Adrenal gland (tissue), 9 donors: ENCODE measurements at regions not wholly inside any gene's neighbourhood (a gene's known extent, or its start where the extent isn't known, plus 50 kb on each side); places are given as distances from the start of the nearest gene placed in this dataset.

Experiments
- DNase-seq, 7 donors: peaks; one replicate each; pipeline ENCODE4 v3.0.0-alpha.2; 2019 to 2020
- H3K27ac ChIP-seq, 5 donors: fragments of 200-600 bp; sonication (generic) in 4 of 5; 1 replicate in 3 of 5; 2 replicates in 2 of 5; pipeline versions ENCODE4 v1.5.1 to v1.8.0; 2016 to 2020; ENCODE audit warnings: mild to moderate bottlenecking in 1 of 5
- H3K27me3 ChIP-seq: fragments of 200-600 bp; 2 replicates; pipeline ENCODE4 v1.8.0; 2021
- H3K36me3 ChIP-seq, 2 donors: fragments of 200-600 bp; replicated peaks in 1 of 2; 1 replicate in 1 of 2; 2 replicates in 1 of 2; pipeline versions ENCODE4 v1.5.1 to v1.8.0; 2018 to 2022
- H3K4me1 ChIP-seq, 2 donors: fragments of 200-600 bp; replicated peaks in 1 of 2; 1 replicate in 1 of 2; 2 replicates in 1 of 2; pipeline versions ENCODE4 v1.5.1 to v1.8.0; 2018 to 2021
- H3K4me3 ChIP-seq, 4 donors: fragments of 200-600 bp; sonication (generic) in 3 of 4; one replicate each; pipeline ENCODE4 v1.5.1; 2016 to 2018
- H3K9me3 ChIP-seq, 3 donors: fragments of 200-600 bp; sonication (generic) in 1 of 3; replicated peaks in 1 of 3; 1 replicate in 2 of 3; 2 replicates in 1 of 3; pipeline versions ENCODE4 v1.5.1 to v1.8.0; 2016 to 2021
- POLR2A ChIP-seq, 2 donors: fragments of 450-650 bp; IDR thresholded peaks; one replicate each; pipeline ENCODE4 v1.6.1; 2017; ENCODE audit warnings: antibody characterized with exemption in 2 of 2, mild to moderate bottlenecking in 2 of 2, moderate library complexity in 1 of 2
- WGBS, 4 donors: extraction: QIAGEN DNeasy Blood & Tissue Kit in 2 of 4; methylation state at CpG; one replicate each; pipeline versions ENCODE4 v1.1.5 to v1.1.7; 2013 to 2017; 5-methylcytosine and 5-hydroxymethylcytosine counted together
- intact Hi-C, 2 donors: fragments of 100-400 bp; cut with DNase I; formaldehyde crosslinking; loops; one replicate each; pipeline versions ENCODE4 v1.14.1 to v1.15.0; 2022 to 2023
- TF ChIP-seq, protein P1 (sequence below), 6 experiments: fragments of 450-650 bp in 4 of 6; fragments of 200-600 bp in 2 of 6; sonication (generic) in 1 of 6; IDR thresholded peaks; 1 replicate in 5 of 6; 2 replicates in 1 of 6; pipeline versions ENCODE4 v1.5.1 to v1.8.0; 2016 to 2021; ENCODE audit warnings: antibody characterized with exemption in 6 of 6, mild to moderate bottlenecking in 2 of 6, moderate library complexity in 1 of 6
- donor health status: healthy with polysubstance abuse.
- donor health status: Bipolar disorder and iron deficiency.
- donor health status: DM: yes; HTN: yes; CAD: no.
- donor health status: DM: no; HTN: no; CAD: no.
- donor health status: DM: no; HTN: no; CAD: no.

DNA sequence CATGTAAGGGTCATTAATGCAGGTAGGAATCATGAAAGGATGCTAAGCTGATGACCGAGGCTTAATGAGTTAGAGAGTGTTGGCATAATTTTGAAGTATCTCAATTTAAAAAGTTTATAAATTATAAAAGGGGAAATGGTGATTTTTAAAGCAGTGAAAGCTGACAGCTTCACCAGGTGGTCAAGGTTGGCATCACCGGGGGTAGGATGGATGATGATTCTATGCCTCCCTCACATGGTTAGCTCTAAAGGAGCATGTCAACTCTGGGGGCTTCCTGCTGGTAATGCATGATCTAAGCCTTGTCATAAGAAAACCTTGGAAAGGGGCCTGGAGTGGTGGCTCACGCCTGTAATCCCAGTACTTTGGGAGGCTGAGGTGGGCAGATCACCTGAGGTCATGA is 89.2 kb upstream of the MARCKS start:
- H3K27me3 ChIP-seq: no peaks in the 10 kb centered on the region
- no peak overlapping the region for H3K4me3 ChIP-seq
- H3K27ac ChIP-seq: no peak overlapping the region
- H3K36me3 ChIP-seq: no peaks in the 10 kb centered on the region
- intact Hi-C loops: no loop called here
- H3K4me1 ChIP-seq: no peaks in the 10 kb centered on the region
- no peaks in the 10 kb centered on the region for H3K9me3 ChIP-seq
- DNase-seq: no peak
- TF ChIP-seq POLR2A (IDR thresholded peaks at IDR 0.05): no peak
- WGBS, 4 donors: 88 to 94% (median 90%) methylated on average over 3 of the region's 3 CpGs

- Histone ChIP-seq H3K4me1 (no peaks in the 10 kb centered on the region), H3K9me3 (no peaks in the 10 kb centered on the region), H3K27ac (no peak overlapping the region), H3K27me3 (no peaks in the 10 kb centered on the region), H3K4me3 (no peak overlapping the region), H3K36me3 (no peaks in the 10 kb centered on the region)
- 65 to 84% (median 79%) methylated on average over 1 of the region's 1 CpG for WGBS, 4 donors
- DNase-seq: no peak
- TF ChIP-seq POLR2A (IDR thresholded peaks at IDR 0.05): no peak
- TF ChIP-seq, protein P1, sequence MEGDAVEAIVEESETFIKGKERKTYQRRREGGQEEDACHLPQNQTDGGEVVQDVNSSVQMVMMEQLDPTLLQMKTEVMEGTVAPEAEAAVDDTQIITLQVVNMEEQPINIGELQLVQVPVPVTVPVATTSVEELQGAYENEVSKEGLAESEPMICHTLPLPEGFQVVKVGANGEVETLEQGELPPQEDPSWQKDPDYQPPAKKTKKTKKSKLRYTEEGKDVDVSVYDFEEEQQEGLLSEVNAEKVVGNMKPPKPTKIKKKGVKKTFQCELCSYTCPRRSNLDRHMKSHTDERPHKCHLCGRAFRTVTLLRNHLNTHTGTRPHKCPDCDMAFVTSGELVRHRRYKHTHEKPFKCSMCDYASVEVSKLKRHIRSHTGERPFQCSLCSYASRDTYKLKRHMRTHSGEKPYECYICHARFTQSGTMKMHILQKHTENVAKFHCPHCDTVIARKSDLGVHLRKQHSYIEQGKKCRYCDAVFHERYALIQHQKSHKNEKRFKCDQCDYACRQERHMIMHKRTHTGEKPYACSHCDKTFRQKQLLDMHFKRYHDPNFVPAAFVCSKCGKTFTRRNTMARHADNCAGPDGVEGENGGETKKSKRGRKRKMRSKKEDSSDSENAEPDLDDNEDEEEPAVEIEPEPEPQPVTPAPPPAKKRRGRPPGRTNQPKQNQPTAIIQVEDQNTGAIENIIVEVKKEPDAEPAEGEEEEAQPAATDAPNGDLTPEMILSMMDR (IDR thresholded peaks at IDR 0.05): no peak
- intact Hi-C loops: no loop called here
Observed at GRCh38 chr6:113772961-113773360, 84.2 kb upstream of the MARCKS start.

DNA sequence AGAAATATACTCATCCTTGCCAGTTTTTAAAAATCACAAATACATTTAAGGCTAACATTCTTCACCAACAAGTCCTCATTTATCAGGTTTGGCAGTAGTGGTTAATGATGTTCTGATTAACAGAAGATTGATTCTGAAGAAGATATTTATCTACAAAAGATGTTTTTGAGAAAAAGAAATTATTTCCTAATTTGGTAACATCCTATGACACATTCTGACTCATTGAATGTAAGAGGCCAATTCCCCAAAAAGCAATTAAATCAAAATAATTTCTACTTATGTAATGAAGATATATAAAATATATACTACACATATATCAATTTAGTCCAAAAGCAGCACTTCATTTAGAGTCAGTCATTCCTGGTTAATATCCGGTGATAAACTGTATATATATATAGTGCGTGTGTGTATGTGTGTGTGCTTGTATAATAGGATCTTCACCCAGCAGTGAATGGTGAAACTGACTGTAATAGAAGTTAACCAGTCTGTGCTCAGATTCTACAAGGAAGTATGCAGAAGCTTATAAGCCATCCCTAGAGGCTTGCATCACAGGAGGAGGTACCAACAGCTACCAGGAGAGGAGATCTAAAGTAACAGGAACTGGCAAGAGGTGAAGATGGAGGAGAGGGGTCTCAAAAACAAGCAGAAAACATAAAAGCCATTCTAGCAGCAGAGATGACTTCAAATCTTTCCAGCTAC is 82.9 kb upstream of the MARCKS start:
- Histone ChIP-seq H3K9me3 (no peaks in the 10 kb centered on the region), H3K36me3 (no peaks in the 10 kb centered on the region), H3K4me1 (no peaks in the 10 kb centered on the region), H3K4me3 (no peak overlapping the region), H3K27me3 (no peaks in the 10 kb centered on the region), H3K27ac (no peak overlapping the region)
- intact Hi-C loops: no loop called here
- WGBS, 4 donors: 79 to 98% (median 95%) methylated on average over 2 of the region's 2 CpGs
- TF ChIP-seq, protein P1 (IDR thresholded peaks at IDR 0.05): no peak
- TF ChIP-seq POLR2A (IDR thresholded peaks at IDR 0.05): no peak
- no peak for DNase-seq

- H3K27me3 ChIP-seq: no peaks in the 10 kb centered on the region
- H3K36me3 ChIP-seq: no peaks in the 10 kb centered on the region
- H3K4me3 ChIP-seq: no peak overlapping the region
- TF ChIP-seq, protein P1 (IDR thresholded peaks at IDR 0.05): no peak
- no peak for TF ChIP-seq POLR2A (IDR thresholded peaks at IDR 0.05)
- H3K27ac ChIP-seq: no peak overlapping the region
- intact Hi-C loops: no loop called here
- no peaks in the 10 kb centered on the region for H3K4me1 ChIP-seq
- 63 to 76% (median 71%) methylated on average over 2 of the region's 2 CpGs for WGBS, 4 donors
- DNase-seq: no peak
- no peaks in the 10 kb centered on the region for H3K9me3 ChIP-seq
Observed at GRCh38 chr6:113776998-113777397, 80.1 kb upstream of the MARCKS start.

DNA sequence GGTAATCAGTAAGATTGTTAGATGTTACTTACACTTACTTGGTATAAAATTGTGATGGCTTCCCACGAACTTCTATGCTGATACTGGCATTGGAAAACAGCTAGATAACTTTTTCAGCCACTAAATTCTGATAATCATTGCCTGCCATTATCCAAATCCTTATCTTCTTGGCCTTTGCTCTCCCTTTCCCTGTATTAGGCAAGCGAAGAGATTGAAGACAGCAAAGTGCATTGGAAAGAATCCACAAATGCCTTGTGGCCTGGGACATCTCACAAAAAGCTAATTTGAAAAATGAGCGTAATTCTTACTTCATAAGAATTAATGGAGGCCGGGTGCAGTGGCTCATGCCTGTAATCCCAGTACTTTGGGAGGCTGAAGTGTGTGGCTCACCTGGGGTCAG is 79.5 kb upstream of the MARCKS start:
- WGBS, 4 donors: 80 to 84% (median 81%) methylated on average over 4 of the region's 4 CpGs
- no peak overlapping the region for H3K4me3 ChIP-seq
- TF ChIP-seq POLR2A (IDR thresholded peaks at IDR 0.05): no peak
- TF ChIP-seq, protein P1 (IDR thresholded peaks at IDR 0.05): no peak
- no peaks in the 10 kb centered on the region for H3K9me3 ChIP-seq
- no peaks in the 10 kb centered on the region for H3K4me1 ChIP-seq
- no peak overlapping the region for H3K27ac ChIP-seq
- no peak for DNase-seq
- intact Hi-C loops: no loop called here
- H3K36me3 ChIP-seq: no peaks in the 10 kb centered on the region
- H3K27me3 ChIP-seq: no peaks in the 10 kb centered on the region
